ENCODE measurements at regions not wholly inside any gene's neighbourhood (a gene's known extent, or its start where the extent isn't known, plus 50 kb on each side); places are given as distances from the start of the nearest gene placed in this dataset.

DNA sequence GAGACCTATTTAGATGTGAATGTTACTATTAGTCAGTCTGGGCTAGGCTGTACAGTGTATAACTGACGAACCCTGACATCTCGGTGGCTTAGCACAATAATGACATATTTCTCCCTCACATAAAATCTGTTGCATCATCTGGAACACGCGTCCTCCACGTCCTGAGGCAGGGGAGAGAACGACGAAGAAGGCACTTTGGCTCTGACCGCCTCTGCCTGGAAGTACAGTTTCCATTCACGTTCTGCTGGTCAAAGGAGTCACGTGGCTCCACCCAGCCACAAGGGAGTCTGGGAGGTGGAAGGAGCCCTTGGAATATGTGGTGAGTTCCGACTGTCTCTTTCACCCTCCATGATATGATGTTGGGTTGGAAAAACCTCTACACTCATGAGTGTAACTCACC is 55.1 kb upstream of the CD82 start:
- Mint-ChIP-seq H3K27ac (no peak overlapping the region), H3K27me3 (ENCODE audit: low read depth) (peaks cover 9% of the 10 kb centered on the region; the same call in 1 of the 2 replicates), H3K4me3 (no peak overlapping the region), H3K4me1 (no peaks in the 10 kb centered on the region), H3K36me3 (no peaks in the 10 kb centered on the region), H3K9me3 (peaks cover 10% of the 10 kb centered on the region)
- DNase-seq (ENCODE audit: low spot score) (no peak), ATAC-seq (no peak)
- ChIA-PET POLR2A (no interaction called here), CTCF (no interaction called here)
- TF ChIP-seq, protein P1, sequence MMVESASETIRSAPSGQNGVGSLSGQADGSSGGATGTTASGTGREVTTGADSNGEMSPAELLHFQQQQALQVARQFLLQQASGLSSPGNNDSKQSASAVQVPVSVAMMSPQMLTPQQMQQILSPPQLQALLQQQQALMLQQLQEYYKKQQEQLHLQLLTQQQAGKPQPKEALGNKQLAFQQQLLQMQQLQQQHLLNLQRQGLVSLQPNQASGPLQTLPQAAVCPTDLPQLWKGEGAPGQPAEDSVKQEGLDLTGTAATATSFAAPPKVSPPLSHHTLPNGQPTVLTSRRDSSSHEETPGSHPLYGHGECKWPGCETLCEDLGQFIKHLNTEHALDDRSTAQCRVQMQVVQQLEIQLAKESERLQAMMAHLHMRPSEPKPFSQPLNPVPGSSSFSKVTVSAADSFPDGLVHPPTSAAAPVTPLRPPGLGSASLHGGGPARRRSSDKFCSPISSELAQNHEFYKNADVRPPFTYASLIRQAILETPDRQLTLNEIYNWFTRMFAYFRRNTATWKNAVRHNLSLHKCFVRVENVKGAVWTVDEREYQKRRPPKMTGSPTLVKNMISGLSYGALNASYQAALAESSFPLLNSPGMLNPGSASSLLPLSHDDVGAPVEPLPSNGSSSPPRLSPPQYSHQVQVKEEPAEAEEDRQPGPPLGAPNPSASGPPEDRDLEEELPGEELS (CRISPR knock-in tag; IDR thresholded peaks at IDR 0.05) = no peak
- TF ChIP-seq, protein P2, sequence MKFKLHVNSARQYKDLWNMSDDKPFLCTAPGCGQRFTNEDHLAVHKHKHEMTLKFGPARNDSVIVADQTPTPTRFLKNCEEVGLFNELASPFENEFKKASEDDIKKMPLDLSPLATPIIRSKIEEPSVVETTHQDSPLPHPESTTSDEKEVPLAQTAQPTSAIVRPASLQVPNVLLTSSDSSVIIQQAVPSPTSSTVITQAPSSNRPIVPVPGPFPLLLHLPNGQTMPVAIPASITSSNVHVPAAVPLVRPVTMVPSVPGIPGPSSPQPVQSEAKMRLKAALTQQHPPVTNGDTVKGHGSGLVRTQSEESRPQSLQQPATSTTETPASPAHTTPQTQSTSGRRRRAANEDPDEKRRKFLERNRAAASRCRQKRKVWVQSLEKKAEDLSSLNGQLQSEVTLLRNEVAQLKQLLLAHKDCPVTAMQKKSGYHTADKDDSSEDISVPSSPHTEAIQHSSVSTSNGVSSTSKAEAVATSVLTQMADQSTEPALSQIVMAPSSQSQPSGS (CRISPR knock-in tag; IDR thresholded peaks at IDR 0.05; ENCODE audit: borderline replicate concordance, low read depth) = no peak
- TF ChIP-seq CREB1 (CRISPR knock-in tag; IDR thresholded peaks at IDR 0.05) (no peak), MYBL2 (CRISPR knock-in tag; IDR thresholded peaks at IDR 0.05) (no peak), GTF2I (CRISPR knock-in tag; conservative IDR thresholded peaks at IDR 0.05) (no peak), KAT7 (CRISPR knock-in tag; IDR thresholded peaks at IDR 0.05; ENCODE audit: borderline replicate concordance) (no peak), ZNF416 (CRISPR knock-in tag; IDR thresholded peaks at IDR 0.05) (no peak), NFATC4 (CRISPR knock-in tag; IDR thresholded peaks at IDR 0.05) (no peak), ESRRA (CRISPR knock-in tag; IDR thresholded peaks at IDR 0.05; ENCODE audit: borderline replicate concordance) (no peak), ZNF138 (CRISPR knock-in tag; conservative IDR thresholded peaks at IDR 0.05) (no peak), RELA (CRISPR knock-in tag; IDR thresholded peaks at IDR 0.05; ENCODE audit: borderline replicate concordance) (no peak)
- TF ChIP-seq, protein P3, sequence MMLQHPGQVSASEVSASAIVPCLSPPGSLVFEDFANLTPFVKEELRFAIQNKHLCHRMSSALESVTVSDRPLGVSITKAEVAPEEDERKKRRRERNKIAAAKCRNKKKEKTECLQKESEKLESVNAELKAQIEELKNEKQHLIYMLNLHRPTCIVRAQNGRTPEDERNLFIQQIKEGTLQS (CRISPR knock-in tag; conservative IDR thresholded peaks at IDR 0.05) = no peak
- TF ChIP-seq, protein P4, sequence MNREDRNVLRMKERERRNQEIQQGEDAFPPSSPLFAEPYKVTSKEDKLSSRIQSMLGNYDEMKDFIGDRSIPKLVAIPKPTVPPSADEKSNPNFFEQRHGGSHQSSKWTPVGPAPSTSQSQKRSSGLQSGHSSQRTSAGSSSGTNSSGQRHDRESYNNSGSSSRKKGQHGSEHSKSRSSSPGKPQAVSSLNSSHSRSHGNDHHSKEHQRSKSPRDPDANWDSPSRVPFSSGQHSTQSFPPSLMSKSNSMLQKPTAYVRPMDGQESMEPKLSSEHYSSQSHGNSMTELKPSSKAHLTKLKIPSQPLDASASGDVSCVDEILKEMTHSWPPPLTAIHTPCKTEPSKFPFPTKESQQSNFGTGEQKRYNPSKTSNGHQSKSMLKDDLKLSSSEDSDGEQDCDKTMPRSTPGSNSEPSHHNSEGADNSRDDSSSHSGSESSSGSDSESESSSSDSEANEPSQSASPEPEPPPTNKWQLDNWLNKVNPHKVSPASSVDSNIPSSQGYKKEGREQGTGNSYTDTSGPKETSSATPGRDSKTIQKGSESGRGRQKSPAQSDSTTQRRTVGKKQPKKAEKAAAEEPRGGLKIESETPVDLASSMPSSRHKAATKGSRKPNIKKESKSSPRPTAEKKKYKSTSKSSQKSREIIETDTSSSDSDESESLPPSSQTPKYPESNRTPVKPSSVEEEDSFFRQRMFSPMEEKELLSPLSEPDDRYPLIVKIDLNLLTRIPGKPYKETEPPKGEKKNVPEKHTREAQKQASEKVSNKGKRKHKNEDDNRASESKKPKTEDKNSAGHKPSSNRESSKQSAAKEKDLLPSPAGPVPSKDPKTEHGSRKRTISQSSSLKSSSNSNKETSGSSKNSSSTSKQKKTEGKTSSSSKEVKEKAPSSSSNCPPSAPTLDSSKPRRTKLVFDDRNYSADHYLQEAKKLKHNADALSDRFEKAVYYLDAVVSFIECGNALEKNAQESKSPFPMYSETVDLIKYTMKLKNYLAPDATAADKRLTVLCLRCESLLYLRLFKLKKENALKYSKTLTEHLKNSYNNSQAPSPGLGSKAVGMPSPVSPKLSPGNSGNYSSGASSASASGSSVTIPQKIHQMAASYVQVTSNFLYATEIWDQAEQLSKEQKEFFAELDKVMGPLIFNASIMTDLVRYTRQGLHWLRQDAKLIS (CRISPR knock-in tag; IDR thresholded peaks at IDR 0.05; ENCODE audit: borderline replicate concordance) = no peak
- TF ChIP-seq, protein P5, sequence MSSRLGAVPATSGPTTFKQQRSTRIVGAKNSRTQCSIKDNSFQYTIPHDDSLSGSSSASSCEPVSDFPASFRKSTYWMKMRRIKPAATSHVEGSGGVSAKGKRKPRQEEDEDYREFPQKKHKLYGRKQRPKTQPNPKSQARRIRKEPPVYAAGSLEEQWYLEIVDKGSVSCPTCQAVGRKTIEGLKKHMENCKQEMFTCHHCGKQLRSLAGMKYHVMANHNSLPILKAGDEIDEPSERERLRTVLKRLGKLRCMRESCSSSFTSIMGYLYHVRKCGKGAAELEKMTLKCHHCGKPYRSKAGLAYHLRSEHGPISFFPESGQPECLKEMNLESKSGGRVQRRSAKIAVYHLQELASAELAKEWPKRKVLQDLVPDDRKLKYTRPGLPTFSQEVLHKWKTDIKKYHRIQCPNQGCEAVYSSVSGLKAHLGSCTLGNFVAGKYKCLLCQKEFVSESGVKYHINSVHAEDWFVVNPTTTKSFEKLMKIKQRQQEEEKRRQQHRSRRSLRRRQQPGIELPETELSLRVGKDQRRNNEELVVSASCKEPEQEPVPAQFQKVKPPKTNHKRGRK (CRISPR knock-in tag; IDR thresholded peaks at IDR 0.05; ENCODE audit: borderline replicate concordance) = no peak
- TF ChIP-seq, protein P6, sequence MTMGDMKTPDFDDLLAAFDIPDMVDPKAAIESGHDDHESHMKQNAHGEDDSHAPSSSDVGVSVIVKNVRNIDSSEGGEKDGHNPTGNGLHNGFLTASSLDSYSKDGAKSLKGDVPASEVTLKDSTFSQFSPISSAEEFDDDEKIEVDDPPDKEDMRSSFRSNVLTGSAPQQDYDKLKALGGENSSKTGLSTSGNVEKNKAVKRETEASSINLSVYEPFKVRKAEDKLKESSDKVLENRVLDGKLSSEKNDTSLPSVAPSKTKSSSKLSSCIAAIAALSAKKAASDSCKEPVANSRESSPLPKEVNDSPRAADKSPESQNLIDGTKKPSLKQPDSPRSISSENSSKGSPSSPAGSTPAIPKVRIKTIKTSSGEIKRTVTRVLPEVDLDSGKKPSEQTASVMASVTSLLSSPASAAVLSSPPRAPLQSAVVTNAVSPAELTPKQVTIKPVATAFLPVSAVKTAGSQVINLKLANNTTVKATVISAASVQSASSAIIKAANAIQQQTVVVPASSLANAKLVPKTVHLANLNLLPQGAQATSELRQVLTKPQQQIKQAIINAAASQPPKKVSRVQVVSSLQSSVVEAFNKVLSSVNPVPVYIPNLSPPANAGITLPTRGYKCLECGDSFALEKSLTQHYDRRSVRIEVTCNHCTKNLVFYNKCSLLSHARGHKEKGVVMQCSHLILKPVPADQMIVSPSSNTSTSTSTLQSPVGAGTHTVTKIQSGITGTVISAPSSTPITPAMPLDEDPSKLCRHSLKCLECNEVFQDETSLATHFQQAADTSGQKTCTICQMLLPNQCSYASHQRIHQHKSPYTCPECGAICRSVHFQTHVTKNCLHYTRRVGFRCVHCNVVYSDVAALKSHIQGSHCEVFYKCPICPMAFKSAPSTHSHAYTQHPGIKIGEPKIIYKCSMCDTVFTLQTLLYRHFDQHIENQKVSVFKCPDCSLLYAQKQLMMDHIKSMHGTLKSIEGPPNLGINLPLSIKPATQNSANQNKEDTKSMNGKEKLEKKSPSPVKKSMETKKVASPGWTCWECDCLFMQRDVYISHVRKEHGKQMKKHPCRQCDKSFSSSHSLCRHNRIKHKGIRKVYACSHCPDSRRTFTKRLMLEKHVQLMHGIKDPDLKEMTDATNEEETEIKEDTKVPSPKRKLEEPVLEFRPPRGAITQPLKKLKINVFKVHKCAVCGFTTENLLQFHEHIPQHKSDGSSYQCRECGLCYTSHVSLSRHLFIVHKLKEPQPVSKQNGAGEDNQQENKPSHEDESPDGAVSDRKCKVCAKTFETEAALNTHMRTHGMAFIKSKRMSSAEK (CRISPR knock-in tag; IDR thresholded peaks at IDR 0.05; ENCODE audit: borderline replicate concordance) = no peak
- TF ChIP-seq, protein P7, sequence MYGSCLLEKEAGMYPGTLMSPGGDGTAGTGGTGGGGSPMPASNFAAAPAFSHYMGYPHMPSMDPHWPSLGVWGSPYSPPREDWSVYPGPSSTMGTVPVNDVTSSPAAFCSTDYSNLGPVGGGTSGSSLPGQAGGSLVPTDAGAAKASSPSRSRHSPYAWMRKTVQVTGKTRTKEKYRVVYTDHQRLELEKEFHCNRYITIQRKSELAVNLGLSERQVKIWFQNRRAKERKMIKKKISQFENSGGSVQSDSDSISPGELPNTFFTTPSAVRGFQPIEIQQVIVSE (CRISPR knock-in tag; IDR thresholded peaks at IDR 0.05; ENCODE audit: borderline replicate concordance) = no peak
- TF ChIP-seq, protein P8, sequence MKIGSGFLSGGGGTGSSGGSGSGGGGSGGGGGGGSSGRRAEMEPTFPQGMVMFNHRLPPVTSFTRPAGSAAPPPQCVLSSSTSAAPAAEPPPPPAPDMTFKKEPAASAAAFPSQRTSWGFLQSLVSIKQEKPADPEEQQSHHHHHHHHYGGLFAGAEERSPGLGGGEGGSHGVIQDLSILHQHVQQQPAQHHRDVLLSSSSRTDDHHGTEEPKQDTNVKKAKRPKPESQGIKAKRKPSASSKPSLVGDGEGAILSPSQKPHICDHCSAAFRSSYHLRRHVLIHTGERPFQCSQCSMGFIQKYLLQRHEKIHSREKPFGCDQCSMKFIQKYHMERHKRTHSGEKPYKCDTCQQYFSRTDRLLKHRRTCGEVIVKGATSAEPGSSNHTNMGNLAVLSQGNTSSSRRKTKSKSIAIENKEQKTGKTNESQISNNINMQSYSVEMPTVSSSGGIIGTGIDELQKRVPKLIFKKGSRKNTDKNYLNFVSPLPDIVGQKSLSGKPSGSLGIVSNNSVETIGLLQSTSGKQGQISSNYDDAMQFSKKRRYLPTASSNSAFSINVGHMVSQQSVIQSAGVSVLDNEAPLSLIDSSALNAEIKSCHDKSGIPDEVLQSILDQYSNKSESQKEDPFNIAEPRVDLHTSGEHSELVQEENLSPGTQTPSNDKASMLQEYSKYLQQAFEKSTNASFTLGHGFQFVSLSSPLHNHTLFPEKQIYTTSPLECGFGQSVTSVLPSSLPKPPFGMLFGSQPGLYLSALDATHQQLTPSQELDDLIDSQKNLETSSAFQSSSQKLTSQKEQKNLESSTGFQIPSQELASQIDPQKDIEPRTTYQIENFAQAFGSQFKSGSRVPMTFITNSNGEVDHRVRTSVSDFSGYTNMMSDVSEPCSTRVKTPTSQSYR (CRISPR knock-in tag; IDR thresholded peaks at IDR 0.05) = no peak
- TF ChIP-seq, protein P9, sequence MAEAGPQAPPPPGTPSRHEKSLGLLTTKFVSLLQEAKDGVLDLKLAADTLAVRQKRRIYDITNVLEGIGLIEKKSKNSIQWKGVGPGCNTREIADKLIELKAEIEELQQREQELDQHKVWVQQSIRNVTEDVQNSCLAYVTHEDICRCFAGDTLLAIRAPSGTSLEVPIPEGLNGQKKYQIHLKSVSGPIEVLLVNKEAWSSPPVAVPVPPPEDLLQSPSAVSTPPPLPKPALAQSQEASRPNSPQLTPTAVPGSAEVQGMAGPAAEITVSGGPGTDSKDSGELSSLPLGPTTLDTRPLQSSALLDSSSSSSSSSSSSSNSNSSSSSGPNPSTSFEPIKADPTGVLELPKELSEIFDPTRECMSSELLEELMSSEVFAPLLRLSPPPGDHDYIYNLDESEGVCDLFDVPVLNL (CRISPR knock-in tag; IDR thresholded peaks at IDR 0.05; ENCODE audit: borderline replicate concordance, low read depth) = no peak
